HG02870 (cell line): ENCODE measurements at regions not wholly inside any gene's neighbourhood (a gene's known extent, or its start where the extent isn't known, plus 50 kb on each side); places are given as distances from the start of the nearest gene placed in this dataset.

Experiments used
- ATAC-seq: cut with Tn5 transposase; IDR thresholded peaks from one replicate; pipeline ENCODE4 v1.9.1; 2021; ENCODE audit warnings: mild to moderate bottlenecking, moderate library complexity; ENCODE audit not compliant: unreplicated experiment

DNA sequence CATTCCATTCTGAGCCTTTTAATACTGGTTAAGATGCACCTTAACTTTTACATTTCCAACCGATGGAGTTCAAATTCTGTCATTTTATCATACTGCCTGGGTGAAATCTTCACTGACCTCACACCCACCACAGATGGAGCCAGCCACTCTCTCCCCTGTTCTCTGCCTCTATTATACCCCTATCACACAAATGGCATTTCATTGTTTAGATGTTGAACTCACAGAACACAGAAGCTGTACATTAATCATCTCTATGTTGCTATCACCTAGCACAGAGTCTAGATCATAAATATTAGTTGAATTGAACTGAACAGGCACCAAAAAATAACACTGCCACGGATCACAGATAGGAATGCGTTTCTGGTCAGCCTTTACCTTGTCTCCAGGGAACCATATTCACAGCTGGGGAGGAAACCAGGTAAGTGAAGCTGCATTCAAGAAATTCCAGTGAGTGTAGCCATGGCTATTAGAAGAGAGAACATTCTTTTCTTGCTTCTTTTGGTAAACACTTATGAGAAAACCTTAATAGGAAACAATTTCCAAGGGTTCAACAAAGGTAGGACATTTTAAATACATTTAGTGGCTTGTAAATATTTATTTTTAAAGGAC, 194.9 kb upstream of the RMST start:
- ATAC-seq = no peak

DNA sequence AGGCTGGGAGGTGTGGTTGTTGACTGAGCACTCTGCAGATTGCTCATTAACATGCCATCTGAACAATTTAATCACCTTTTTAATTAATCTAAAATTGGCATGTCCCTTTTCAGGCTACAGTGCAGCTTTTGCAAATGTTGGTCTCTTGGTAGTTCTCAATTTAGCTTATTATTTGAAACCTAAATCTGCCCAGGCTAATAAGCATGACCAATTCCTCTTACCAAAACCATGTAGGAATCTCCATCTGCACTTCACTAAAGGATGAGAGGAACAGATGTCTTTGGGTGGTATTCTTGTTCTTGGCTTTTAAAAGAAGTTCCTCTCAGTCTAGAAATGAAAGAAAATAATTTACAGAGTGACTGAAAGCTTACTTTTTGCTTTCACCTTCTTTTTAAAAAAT, 190.1 kb upstream of the RMST start:
- ATAC-seq = no peak

DNA sequence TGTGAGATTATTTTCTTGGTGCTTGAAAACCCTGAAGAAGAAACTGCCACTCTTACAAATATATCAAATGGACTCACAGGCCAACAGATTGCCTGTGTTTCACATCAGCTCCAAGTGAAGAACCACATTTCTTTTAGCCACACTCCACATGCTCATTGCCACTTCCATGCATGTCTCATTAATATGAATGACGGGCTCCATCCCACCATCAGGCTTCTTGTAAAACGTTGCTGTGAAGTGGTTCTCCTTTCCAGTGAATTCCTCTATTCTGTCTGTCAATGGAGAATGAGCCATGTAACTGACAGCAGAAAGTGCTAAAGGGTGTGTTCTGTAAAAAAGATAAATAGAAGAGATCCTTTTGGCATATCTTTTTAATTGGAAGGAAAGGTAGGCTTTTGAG, 188.2 kb upstream of the RMST start:
- no peak for ATAC-seq

DNA sequence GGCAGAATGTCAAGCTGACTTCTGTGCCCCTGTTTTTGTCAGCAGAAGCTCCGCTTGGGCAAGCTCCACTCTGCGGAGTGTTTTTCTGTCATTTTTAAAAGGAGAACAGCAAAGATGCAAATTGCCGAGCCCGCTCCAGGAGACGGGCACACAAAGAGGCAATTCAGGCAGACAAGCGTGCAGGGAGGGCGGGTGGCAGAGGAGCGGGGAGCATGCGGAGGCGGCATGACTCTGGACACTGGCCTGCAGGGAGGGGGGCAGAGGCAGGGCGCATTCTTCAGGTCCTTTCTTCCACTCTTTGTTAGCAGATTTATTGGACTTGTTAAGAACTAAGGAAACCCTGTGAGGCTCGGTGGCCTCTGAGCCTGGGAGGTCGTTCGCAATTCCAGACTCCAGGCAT, 187.3 kb upstream of the RMST start:
- no peak for ATAC-seq

DNA sequence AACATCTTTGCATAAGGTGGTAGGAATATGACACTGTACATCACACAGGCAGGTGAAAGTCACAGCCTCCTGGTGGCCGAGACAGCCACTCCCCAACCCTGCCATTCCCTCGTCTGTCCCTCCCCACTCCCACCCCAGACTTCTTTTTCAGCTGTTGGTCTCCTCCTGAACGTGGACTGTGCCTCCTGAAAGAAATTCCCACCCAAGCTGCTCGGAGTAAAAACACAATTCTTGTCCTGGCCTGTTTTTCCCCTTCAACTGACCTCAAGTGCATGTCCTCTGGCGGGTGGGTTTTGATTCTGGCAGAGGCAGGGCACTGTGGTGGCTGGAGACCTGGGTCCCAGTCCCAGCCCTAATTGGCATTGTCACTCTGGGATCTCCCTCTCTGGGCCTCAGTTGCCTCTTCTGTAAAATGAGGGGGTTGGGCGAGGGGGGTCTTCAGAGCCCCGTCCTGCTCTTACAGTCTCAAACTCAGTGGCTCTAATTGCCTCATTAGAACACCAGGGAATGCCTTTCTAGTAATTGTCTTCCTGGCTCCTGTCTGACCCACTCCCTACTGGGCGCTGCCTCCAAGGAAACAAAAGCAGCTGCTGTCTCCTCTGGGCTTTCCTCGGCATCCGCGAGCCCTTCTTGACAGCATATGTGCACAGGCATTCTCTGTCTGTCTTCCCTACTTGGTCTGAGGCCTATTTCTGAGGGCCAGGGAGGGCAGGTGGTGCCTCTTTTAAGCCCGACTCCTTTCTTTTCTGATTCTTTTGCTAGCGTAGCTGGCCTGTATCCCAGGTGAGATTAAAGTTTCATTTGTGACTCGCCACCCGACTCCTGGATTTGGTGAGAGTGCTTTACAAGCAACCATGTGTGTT, 186.6 kb upstream of the RMST start:
- no peak for ATAC-seq

DNA sequence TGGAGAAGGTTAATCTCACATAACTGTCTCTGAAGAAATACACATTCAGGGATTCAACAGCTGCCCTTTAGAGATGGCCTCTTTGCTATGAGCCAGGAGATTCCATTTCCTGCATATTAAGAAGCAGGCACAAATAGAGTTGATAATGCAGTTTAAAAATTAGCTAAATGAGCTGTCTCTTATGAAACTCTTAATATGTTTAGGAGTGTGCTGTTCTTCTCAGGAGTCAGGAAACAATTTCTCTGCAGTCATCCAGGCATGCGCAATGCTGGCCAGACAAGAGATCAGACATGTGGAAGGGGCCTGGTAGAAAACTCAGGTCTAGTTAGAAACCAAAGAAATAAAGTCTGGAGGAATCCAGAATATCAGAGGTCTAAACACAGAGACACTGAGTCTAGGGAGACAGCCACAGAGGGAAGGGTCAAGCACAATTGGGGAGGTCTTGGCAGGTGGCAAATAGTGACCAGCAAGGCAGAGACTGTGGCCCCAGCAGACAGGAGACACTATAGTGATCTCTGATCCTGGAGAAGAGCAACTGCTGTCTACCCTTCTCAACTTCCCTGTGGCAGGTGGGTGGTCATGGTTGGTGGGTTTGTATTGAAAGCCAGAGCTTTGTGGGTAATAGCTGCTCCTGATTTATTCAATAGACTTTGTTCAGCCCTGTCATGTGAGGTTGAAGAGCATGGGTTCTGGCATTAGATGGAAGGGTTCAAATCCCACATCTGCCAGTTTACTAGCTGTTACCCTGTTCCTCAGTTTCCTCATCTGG, 185.8 kb upstream of the RMST start:
- ATAC-seq = no peak

DNA sequence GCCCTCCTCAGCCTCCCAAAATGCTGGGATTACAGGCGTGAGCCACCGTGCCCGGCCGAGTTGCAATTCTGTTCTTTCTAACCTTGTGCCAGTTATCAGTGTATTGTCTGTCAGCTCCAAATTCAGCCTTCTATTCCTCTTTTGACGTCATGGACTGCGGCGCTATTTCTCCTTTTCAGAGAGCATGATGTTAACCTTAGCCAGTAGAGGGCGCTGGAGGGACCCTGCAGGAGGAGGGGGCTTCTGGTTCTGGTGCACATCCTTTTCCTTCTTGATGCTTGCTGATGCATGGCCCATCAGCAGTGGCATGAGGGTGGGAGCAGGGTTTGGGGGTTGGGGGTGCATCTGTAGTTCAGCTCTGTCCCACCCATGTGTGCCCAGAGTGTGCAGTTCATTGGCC, 179.3 kb upstream of the RMST start:
- no peak for ATAC-seq

DNA sequence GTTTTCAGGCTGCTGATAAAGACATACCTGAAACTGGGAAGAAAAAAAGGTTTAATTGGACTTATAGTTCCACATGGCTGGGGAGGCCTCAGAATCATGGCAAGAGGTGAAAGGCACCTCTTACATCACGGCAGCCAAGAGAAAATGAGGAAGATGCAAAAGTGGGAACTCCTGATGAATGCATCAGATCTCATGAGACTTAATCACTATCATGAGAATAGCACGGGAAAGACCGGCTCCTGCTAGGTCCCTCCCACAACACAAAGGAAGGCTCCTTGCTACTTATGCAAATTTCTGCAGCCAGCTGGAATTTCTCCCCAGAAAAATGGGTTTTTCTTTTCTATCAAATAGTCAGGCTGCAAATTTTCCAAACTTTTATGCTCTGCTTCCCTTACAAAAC, 174.1 kb upstream of the RMST start:
- ATAC-seq = no peak

DNA sequence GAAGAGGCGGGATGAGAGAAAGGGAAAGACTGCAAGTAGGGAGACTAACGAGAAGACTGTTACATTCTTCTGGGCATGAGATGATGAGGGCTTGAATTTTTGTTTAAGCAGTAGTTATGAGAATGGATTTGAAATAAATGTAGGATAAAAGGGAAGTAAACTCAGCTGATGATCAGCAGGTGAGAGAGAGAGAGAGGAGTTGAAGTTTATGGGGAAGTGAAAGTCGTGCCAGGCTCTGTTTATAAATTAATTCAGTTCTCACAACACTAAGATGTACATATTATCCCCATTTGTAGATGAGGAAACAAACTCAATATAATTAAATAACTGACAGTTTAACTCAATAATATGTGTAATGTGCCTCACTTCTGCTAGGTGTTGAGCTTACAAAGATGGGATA, 170.0 kb upstream of the RMST start:
- no peak for ATAC-seq

DNA sequence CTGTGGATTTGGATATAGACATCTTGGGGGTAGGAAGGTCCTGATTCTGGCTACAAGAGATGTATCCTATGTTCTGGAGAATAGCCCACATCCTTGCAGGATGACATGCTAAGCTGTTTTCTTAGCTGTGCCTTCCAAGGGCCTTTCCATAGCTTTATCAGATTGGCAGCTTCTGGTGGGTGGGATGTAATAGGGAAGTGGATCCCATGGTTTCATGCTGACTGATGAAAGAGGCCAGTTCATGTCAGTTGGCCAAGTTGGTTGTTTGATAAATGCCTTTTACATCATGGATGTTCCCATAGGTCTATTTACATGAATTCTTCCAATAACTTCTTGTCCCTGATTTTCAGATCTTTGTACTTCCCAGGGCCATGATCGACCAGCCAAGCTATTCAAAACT, 169.1 kb upstream of the RMST start:
- ATAC-seq = no peak

DNA sequence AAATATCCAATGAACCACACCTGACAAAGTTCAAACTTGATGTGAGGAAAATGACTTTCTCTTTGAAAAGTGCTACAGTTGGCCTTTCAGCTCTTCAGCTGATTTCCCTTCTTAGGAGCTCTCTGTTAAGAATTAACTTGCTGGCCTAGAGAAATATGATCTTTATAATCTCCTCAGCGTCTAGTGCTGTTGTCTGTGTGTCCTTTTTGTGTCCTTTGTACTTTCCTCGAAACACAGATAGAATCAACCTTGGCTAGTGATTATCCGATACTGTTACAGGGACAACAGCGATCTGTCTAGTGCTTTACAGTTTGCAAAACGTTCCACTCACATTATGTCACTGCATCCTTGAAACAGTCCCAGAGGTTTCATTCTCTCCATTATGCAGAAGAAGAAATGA, 162.8 kb upstream of the RMST start:
- ATAC-seq = no peak

DNA sequence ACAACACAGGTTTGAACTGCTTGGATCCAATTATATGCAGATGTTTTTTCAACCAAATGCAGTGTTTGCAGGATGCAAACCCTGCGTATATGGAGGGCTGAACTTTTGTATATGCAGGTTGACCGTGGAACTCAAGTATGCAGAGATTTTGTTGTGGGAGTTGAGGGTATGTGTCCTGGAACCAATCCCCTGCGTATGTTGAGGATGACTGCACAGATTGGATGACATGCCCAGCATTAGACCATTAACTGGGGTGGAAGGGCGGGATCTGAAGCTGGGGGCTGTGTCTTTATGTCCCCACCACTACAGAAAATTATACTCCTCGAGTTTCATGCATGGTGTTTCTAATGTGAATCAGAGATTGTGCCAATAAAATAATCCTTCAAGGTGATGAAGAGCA, 162.2 kb upstream of the RMST start:
- ATAC-seq = no peak

DNA sequence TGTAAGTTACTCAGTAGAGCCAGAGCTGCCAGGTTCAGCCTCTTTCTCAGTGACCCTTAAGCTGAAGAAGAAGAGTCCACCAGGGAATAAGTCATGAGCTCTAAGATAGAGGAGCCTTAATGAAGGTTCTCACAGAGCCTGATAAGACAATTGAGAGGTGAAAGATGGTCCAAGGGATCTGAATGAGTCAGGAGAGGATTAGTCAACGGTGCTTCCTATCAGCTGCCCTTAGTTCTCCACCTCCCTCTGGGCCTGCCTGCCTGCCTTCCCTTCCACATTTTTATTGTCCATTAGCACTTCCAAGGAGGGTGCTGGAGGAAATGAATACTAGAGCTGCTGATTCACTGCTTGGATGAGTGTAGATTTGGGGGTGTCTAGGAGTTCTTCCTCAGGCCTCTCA, 161.7 kb upstream of the RMST start:
- no peak for ATAC-seq

DNA sequence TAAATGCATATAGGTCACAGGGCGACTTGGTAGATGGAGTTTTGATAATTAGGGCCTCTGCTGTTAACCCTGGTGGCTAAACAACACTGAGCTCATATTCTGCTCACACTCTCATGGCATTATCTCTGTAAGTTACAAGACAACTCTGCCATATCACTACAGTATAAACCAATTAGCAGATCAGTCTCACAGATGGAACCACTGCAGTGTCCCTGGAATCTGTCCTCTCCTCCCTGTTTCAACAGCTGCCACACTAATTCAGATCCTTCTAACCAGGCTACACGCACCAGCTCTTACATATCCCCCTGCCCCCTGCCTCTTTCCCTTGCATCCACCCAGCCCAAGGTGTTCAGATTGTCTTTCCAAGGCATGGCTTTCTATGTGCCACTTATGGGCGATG, 161.0 kb upstream of the RMST start:
- no peak for ATAC-seq

DNA sequence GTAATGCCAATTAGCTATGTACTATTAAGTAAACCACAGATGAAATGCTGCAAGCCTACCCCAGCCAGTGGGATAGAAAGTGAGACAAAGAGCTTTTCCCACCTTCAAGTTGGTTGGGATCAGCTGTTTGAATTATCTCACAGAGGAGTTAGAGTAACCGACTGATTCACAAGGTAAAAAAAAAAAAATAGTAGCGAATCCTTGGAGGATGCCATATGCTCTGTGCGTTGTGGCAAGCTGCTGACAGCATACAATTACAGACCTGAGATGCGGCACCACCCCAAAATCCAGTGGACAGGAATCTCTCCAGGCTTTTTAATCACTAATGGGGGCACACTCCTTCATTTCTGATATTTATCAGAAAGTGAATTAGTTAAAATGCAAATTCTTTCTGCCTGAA, 157.0 kb upstream of the RMST start:
- no peak for ATAC-seq

DNA sequence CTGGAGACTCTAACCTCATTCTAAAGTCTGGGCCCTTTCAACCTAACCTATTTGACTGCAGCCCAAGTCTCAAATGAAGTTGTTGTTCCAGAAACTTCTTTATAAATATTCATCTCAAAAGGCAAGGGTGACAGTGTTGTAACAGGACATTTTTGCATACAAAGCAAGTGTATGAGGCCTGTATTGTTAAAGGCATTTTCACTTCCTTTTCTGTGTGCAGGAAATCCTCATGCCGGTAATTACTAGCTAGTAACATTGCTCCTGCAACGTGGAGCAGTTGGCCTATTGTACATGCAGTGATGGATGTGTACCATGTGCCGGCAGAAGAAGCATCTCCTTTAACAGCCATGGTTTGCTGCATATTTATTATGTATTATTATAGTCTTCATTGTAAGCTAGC, 156.5 kb upstream of the RMST start:
- peak; percentile 99 for ATAC-seq

DNA sequence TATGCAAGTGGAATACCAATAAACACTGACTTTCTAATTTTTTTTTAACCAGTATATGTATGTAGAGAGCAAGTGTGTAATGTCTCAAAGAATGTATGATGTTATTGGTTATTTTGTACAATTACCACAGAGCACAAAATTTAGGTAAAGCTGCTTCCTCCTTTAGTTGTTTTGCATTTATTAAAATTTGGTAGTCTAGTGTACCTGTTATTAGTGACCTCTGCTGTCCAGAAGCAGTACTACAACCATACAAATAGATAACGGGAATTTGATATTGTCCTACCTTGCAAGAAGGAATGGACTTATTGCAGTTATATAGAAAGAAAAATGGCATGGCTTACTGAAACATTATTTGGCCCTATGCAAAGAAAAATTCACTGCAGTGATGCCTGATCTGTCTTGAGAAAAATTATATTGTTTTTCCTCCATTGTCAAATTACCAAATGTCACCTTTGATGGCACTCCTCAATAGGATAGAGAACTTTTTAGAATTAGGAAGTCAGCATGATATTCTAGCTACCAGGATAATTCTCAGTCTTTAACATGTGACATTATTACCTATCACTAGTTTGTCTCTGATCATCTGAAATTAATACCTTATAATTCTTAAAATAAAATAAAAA, 153.9 kb upstream of the RMST start:
- ATAC-seq = no peak

DNA sequence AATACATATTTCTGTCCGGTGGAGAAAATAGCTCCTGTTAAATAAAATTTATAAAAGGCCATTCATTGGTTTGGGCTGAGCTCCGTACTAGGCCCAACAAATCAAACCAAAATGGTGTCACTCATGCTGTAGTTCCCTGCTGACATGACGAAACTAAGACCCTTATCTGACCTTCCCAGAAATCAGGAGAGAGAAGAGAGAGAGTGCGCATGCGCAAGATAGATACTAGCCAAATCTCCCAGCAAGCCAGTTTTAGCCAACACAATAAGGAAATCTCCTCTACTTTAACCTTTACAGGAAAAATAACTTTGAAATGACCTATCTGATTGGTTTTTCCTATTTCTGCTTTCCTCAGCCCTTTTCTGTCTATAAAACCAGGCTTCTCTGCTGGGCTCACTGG, 152.7 kb upstream of the RMST start:
- no peak for ATAC-seq

DNA sequence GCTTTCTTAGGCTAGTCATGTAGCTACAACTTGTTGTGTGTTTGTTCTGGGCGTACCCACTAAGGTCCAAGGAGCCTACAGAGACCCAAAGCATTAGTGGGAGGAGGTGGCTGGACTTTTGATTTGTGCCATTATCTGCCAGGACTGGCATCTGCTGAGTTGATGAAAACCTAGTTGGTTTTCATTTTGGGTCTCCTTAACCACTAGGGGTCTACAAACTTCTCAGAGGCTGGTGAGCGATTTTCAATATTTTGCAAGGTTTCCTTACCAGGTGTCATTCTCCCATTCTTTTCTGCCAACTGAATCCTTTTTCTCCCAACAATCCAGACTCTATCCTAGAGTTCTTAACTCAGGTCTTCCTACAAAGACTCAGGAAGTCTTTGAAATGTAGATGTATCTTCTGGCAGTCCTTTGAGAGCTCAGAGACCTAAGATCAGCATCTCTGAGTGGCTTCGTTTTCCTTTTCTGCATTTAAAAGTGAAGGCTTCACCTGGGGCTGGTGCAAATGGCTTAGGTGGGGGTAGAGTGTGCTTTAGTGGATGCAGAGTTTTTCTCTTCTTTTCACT, 150.0 kb upstream of the RMST start:
- no peak for ATAC-seq

DNA sequence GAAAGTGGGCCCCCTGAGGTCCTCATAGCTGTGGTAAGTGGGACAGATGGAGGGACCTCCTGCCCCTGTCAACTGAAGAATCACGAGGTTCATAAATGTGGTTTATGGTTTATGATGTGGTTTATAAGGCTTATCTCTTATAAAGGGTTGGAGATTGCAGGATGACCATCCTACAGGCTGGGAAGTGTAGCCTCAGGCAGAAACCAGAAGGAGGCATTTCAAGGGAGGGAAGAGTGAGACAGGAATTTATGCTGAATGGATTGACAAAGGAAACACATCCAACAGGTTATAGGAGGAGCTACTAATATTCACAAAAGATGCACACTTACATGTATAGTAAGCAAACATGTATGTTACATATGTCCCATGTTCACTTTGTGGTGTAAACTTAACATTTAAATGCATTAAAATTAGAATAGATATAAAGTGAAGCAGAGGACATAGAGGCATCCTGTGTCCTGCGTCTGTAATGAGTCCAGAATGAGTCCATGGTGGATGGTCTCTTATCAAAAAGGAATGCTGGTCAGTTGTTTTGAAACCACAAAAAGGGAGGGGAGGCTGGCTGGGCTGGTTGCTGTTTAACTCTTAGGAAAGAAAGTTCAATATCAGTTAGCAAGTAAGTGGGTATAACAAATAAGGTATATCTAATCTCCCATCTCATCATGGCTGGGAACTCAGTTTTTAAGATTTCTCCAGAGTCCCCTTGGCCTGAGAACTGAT, 149.0 kb upstream of the RMST start:
- ATAC-seq = no peak

DNA sequence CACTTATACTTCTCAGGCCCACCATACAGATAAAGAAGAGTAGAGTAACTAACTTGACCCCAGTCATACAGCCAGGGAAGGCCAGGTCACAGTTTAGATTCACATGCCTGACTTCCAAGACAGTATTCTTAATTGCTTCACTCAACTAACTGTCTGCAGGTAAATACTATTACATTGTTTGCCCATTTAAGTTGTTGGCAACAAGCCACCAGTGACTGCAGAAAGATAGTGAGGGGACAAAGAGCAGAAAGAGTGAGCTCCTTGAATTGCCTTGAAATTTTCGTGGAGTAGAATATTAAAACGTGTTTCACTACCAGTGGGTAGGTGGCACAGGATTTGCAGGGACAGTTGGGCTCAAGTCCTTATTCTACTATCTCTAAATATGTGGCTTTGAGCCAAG, 146.3 kb upstream of the RMST start:
- ATAC-seq = no peak
